D721Med (cell line): ENCODE measurements at regions not wholly inside any gene's neighbourhood (a gene's known extent, or its start where the extent isn't known, plus 50 kb on each side); places are given as distances from the start of the nearest gene placed in this dataset.

ENCODE experiments used
- DNase-seq: peaks from one replicate; pipeline ENCODE4 v3.0.0; 2011; ENCODE audit warnings: low spot score; ENCODE audit not compliant: insufficient read length
- FAIRE-seq: peaks from 2 replicates; lab custom pipeline; 2011; peaks lifted over from hg19 to GRCh38; lab: Jason Lieb, UNC
- CTCF ChIP-seq: IDR thresholded peaks from 2 replicates; pipeline ENCODE4 v1.5.1; 2012; ENCODE audit warnings: mild to moderate bottlenecking, control low read depth; ENCODE audit not compliant: insufficient read depth; ENCODE audit errors: missing control alignments

DNA sequence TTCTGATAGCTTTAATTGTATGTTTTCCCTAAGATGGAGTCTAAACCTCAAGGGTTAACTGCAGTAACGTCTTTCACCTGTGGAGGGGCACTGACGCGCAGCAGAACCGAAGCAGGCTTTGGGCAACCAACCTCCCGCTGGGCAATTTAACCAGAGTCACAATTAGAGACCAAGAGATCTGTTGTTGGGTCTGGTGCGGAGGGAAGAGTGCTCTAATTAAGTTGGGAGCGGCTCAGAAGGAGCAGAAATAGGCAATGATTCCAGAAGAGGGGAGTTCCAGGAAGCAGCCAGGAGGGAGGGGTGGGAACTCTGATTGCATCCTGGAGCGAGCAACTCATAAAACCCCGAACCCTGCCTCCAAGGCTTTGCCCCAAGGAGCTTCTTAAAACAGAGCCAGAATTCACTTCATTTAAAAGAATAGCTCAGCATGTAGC lies 245.8 kb downstream of the PAX3 start:
- no peak for TF ChIP-seq CTCF
- DNase-seq, result no peak
- FAIRE-seq, result no peak

GRCh38 chr2:222050981-222051380 lies 247.8 kb downstream of the PAX3 start:
- FAIRE-seq, result no peak
- no peak for TF ChIP-seq CTCF
- DNase-seq, result no peak

- DNase-seq, result no peak
- TF ChIP-seq CTCF, result no peak
- FAIRE-seq, result no peak
Measured at GRCh38 chr2:222049946-222050345, 248.9 kb downstream of the PAX3 start.

DNA sequence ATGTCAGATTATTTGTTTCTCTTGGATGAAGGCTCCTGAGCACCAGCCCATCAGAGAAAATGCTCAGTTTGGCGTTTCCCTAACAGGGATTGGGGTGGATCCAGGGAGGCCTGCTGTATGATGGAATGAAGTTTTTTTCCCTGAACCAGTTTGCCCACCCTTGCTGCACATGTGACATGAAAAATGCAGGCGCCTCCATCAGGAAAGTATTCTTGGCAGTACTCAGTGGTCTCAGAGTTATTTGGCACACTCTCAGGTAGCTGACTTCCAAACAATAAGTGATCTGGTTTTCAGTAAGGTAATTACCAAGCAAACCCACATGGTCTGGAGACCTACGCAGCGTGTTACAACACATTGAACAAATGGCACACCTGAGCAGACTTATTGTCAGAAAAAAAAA lies 254.9 kb downstream of the PAX3 start:
- TF ChIP-seq CTCF, result no peak
- no peak for FAIRE-seq

DNA sequence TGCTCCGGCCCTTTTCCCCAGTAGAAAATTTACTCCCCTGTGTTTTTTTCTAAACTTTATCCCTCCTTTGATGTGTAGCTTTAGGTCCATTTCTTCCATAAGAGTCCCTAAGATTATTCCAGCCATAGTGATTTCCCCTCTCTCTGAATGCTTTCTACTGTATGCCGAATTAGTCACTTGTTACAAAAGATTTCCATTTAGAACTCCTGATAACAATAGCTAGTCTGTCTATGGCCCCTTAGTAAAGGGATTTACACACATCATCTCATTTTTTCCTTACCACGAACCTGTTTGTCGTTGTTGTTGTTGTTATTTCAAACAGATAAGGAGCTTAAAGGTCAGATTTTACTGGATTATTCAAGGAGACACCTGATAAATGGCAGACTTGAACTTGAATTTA lies 256.1 kb downstream of the PAX3 start:
- FAIRE-seq, result no peak

More for the DNA sequence above, 254.9 kb downstream of the PAX3 start:
- DNase-seq, result no peak

DNA sequence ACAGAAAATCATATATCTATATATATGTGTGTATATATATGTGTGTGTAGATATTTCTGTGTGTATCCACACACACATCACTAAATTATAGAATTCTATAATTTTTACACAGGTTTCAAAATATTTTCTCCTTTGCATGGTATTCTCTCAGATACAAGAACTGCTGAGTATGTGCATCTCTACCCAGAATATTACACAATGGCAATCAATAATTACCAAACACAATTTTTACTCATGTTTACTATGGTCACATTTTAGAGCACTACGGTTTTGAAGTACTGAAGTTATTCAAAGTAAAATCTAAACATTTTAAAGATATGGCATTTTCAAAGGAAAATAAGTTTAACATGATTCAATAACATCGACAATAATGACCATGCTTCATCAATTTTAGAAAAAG lies 258.5 kb downstream of the PAX3 start:
- FAIRE-seq (no peak), DNase-seq (no peak)
- TF ChIP-seq CTCF, result no peak

More for the DNA sequence above, 256.1 kb downstream of the PAX3 start:
- no peak for TF ChIP-seq CTCF
- DNase-seq, result no peak

- DNase-seq, result no peak
- no peak for TF ChIP-seq CTCF
- no peak for FAIRE-seq
Measured at GRCh38 chr2:222039821-222040220, 259.0 kb downstream of the PAX3 start.
